Astrocyte of the cerebellum (primary cell): ENCODE measurements at regions not wholly inside any gene's neighbourhood (a gene's known extent, or its start where the extent isn't known, plus 50 kb on each side); places are given as distances from the start of the nearest gene placed in this dataset.
A peak's percentile ranks its signal among the peaks of the same experiment; 100 is the strongest.

Experiments
- DNase-seq: peaks from one replicate; pipeline ENCODE4 v3.0.0-alpha.2; 2011; ENCODE audit warnings: low read depth
- H3K4me3 ChIP-seq: 2 replicates; pipeline ENCODE4 v1.5.1; 2011; ENCODE audit warnings: mild to moderate bottlenecking, low read depth, low read length, moderate library complexity
- in situ Hi-C: cut with HindIII; loops from 2 replicates; pipeline ENCODE4 v1.10.0; 2017; ENCODE audit warnings: low sequenced_read_pairs
- TF ChIP-seq, protein P1 (sequence below): IDR thresholded peaks from 2 replicates; pipeline ENCODE4 v1.5.1; 2012; ENCODE audit warnings: low read length, low read depth, moderate library complexity, mild to moderate bottlenecking; ENCODE audit errors: missing control alignments

DNA sequence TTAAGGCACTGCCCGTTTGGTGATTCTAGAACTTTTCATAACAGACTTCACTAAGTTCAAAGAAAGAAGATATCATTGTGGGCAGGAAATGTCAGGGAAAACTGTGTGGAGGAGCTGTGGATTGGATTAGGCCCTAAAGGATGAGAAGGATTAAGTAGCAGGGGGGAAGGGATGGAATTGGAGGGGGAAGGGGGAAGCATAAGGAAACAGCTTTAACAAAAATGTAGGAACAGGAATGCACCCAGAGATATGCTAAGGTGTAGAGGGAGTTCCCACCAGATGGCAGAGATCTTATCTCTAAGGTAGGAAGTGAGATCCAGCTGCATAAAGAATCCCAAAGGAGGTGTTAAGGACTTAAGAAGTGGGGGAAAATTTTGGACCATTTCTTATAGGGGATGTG lies 114.5 kb downstream of the LARP7 start:
- H3K4me3 ChIP-seq, result no peak overlapping the region
- no peak for DNase-seq
- TF ChIP-seq, protein P1, sequence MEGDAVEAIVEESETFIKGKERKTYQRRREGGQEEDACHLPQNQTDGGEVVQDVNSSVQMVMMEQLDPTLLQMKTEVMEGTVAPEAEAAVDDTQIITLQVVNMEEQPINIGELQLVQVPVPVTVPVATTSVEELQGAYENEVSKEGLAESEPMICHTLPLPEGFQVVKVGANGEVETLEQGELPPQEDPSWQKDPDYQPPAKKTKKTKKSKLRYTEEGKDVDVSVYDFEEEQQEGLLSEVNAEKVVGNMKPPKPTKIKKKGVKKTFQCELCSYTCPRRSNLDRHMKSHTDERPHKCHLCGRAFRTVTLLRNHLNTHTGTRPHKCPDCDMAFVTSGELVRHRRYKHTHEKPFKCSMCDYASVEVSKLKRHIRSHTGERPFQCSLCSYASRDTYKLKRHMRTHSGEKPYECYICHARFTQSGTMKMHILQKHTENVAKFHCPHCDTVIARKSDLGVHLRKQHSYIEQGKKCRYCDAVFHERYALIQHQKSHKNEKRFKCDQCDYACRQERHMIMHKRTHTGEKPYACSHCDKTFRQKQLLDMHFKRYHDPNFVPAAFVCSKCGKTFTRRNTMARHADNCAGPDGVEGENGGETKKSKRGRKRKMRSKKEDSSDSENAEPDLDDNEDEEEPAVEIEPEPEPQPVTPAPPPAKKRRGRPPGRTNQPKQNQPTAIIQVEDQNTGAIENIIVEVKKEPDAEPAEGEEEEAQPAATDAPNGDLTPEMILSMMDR, result no peak
- in situ Hi-C loops, result no loop called here

DNA sequence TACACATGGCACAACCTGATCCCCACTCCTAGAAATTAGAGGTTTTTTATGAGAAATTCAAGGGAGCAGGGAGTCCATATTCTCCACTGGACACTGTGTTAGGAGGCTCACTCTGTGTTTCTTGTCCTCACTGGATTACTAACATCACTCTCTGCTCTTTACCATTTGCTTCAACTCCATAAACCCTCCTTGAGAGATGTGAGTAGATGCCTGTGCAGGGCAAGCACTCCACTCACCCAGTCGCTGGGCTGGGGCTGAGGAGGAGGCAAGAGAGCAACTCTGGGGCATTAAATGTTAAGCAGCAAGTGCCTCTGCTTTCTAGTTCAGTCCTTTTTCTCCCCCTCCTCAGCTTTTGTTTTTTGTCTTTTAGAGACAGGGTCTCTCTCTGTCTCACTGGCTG lies 115.1 kb downstream of the LARP7 start:
- no peak for DNase-seq
- H3K4me3 ChIP-seq, result no peak overlapping the region
- in situ Hi-C loops, result no loop called here
- TF ChIP-seq, protein P1, result no peak

DNA sequence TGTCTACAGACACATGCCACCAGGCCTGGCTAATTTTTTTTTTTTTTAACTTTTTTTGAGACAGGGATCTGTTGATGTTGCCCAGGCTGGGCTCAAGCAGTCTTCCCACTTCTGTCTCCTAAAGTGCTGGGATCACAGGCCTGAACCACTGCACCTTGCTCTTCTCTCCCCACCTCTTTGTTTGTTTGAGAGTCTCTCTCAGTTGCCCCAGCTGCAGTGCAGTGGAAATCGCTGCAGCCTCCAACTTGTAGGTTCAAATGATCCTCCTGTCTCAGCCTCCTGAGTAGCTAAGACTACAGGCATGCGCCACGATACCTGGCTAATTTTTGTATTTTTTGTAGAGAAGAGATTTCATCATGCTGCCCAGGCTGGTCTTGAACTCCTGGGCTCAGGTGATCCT lies 115.6 kb downstream of the LARP7 start:
- TF ChIP-seq, protein P1, result no peak
- in situ Hi-C loops, result no loop called here
- no peak overlapping the region for H3K4me3 ChIP-seq
- DNase-seq, result no peak

DNA sequence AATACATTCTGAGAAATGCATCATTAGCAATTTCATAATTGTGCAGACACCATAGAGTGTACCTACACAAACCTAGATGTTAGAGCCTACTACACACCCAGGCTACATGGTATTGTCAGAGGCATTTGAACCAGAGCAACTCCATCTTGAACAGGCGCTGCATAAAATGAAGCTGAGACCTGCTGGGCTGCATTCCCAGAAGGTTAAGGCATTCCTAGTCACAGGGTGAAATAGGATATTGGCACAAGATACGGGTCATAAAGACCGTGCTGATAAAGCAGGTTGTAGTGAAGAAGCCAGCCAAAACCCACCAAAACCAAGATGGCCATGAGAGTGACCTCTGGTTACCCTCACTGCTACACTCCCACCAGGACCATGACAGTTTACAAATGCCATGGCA lies 116.4 kb downstream of the LARP7 start:
- in situ Hi-C loops, result no loop called here
- no peak for DNase-seq
- no peak overlapping the region for H3K4me3 ChIP-seq
- TF ChIP-seq, protein P1, result no peak

- no peak for DNase-seq
- TF ChIP-seq, protein P1, result no peak
- H3K4me3 ChIP-seq, result no peak overlapping the region
- in situ Hi-C loops, result no loop called here
These were observed 122.4 kb downstream of the LARP7 start for GRCh38 chr4:112759313-112759712.

- no peak overlapping the region for H3K4me3 ChIP-seq
- DNase-seq, result peak; percentile 3
- in situ Hi-C loops, result no loop called here
- TF ChIP-seq, protein P1, result peak; percentile 54
These were observed 128.5 kb downstream of the LARP7 start for GRCh38 chr4:112765317-112765974.
